Panc1 (cell line): ENCODE measurements at regions not wholly inside any gene's neighbourhood (a gene's known extent, or its start where the extent isn't known, plus 50 kb on each side); places are given as distances from the start of the nearest gene placed in this dataset.

Source experiments
- POLR2AphosphoS5 ChIP-seq: IDR thresholded peaks from 2 replicates; pipeline ENCODE4 v1.6.1; 2012; ENCODE audit warnings: mild to moderate bottlenecking, low read depth, low read length, moderate library complexity
- REST ChIP-seq, 2 experiments: IDR thresholded peaks; 2 replicates each; pipeline ENCODE4 v1.6.1; 2011 to 2012; ENCODE audit warnings: low read depth in 2 of 2, control low read depth in 1 of 2, low read length in 1 of 2, mild to moderate bottlenecking in 1 of 2, moderate library complexity in 1 of 2; ENCODE audit not compliant: insufficient read depth in 1 of 2
- TCF7L2 ChIP-seq: IDR thresholded peaks from 2 replicates; pipeline ENCODE4 v1.6.1; 2011; ENCODE audit warnings: mild to moderate bottlenecking, low read depth, low read length, inconsistent platforms
- TF ChIP-seq, protein P1 (sequence below): fragments of 450-650 bp; IDR thresholded peaks from 2 replicates; pipeline ENCODE4 v1.5.1; 2017; ENCODE audit warnings: mild to moderate bottlenecking

GRCh38 chr2:122145856-122146255, 390.4 kb downstream of the TSN start:
- TF ChIP-seq, protein P1, sequence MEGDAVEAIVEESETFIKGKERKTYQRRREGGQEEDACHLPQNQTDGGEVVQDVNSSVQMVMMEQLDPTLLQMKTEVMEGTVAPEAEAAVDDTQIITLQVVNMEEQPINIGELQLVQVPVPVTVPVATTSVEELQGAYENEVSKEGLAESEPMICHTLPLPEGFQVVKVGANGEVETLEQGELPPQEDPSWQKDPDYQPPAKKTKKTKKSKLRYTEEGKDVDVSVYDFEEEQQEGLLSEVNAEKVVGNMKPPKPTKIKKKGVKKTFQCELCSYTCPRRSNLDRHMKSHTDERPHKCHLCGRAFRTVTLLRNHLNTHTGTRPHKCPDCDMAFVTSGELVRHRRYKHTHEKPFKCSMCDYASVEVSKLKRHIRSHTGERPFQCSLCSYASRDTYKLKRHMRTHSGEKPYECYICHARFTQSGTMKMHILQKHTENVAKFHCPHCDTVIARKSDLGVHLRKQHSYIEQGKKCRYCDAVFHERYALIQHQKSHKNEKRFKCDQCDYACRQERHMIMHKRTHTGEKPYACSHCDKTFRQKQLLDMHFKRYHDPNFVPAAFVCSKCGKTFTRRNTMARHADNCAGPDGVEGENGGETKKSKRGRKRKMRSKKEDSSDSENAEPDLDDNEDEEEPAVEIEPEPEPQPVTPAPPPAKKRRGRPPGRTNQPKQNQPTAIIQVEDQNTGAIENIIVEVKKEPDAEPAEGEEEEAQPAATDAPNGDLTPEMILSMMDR = no peak
- TF ChIP-seq TCF7L2 (no peak), REST (IDR thresholded peaks at IDR 0.05; ENCODE audit: insufficient read depth in 1 of 2, low read depth in 2 of 2, low read length in 1 of 2) (no peak), POLR2AphosphoS5 (no peak)
